Omental fat pad (tissue), 3 donors: ENCODE measurements at regions not wholly inside any gene's neighbourhood (a gene's known extent, or its start where the extent isn't known, plus 50 kb on each side); places are given as distances from the start of the nearest gene placed in this dataset.

Experiments
- ATAC-seq: fragments of 150-250 bp; one replicate; pipeline ENCODE4 v1.9.1; 2016; ENCODE audit warnings: mild to moderate bottlenecking, moderate library complexity; ENCODE audit not compliant: low FRiP score
- DNase-seq: peaks from one replicate; pipeline ENCODE4 v3.0.0-alpha.2; 2019; ENCODE audit warnings: low spot score
- CTCF ChIP-seq, 3 donors: fragments of 450-650 bp; IDR thresholded peaks; one replicate each; pipeline ENCODE4 v1.5.1; 2016 to 2017; ENCODE audit warnings: antibody characterized with exemption in 3 of 3, mild to moderate bottlenecking in 3 of 3, moderate library complexity in 2 of 3

DNA sequence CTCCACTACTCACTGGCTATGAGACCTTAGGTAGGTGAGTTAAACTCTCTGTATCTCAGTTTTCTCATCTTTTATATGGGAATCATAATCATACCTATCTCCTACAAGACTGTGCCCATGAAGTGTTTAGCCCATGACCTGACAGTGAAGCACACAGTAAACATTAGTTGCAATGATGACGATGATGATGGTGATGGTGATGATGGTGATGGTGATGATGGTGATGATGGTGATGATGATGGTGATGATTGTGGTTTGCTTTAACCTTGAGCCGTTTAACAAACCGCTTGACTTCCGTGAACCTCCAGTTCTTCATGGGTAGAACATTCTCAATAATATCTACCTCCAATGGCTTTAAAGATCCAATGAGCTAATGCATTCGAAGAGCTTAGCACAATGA lies 220.2 kb upstream of the MVB12B start:
- DNase-seq, result no peak
- no peak for TF ChIP-seq CTCF (IDR thresholded peaks at IDR 0.05)
- no peak for ATAC-seq

GRCh38 chr9:126107693-126108092 lies 218.9 kb upstream of the MVB12B start:
- ATAC-seq (no peak), DNase-seq (no peak)
- TF ChIP-seq CTCF (IDR thresholded peaks at IDR 0.05), result no peak

- no peak for ATAC-seq
- DNase-seq, result no peak
- TF ChIP-seq CTCF (IDR thresholded peaks at IDR 0.05), result no peak
These were observed 218.4 kb upstream of the MVB12B start for GRCh38 chr9:126108240-126108639.

GRCh38 chr9:126109575-126109974 lies 217.1 kb upstream of the MVB12B start:
- no peak for TF ChIP-seq CTCF (IDR thresholded peaks at IDR 0.05)
- no peak for DNase-seq

GRCh38 chr9:126111556-126111955 lies 215.1 kb upstream of the MVB12B start:
- TF ChIP-seq CTCF (IDR thresholded peaks at IDR 0.05), result no peak
- no peak for DNase-seq
- ATAC-seq, result no peak

More at GRCh38 chr9:126109575-126109974, 217.1 kb upstream of the MVB12B start:
- ATAC-seq, result no peak

- TF ChIP-seq CTCF (IDR thresholded peaks at IDR 0.05), result no peak
These were observed 214.4 kb upstream of the MVB12B start for GRCh38 chr9:126112135-126112720.

DNA sequence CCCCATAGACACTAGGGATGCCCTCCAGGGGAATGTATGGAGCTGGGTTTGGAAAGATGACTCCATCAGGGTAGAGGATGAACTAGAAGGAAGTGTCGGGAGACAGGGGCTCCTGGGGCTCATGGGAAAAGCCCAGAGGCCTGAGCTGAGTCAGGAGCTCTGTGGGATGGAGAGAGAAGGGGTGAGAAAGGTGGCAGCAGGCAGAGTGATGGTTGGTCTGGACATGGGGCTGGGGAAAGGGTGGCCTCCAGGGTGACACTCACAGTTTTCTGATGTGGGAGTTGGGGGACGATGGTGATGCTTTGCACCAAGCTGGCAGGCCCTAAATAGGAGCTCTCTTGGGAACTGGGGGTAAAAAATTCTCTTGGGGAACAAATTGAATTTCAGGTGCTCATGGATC lies 213.5 kb upstream of the MVB12B start:
- ATAC-seq (no peak), DNase-seq (no peak)
- TF ChIP-seq CTCF (IDR thresholded peaks at IDR 0.05), result no peak

More at GRCh38 chr9:126112135-126112720, 214.4 kb upstream of the MVB12B start:
- DNase-seq (no peak), ATAC-seq (no peak)
